Activated CD4-positive, alpha-beta T cell treated with anti-CD3 and anti-CD28 coated beads, Interleukin-2, amount 50 U/mL, for 4 hours (primary cell): ENCODE measurements at regions not wholly inside any gene's neighbourhood (a gene's known extent, or its start where the extent isn't known, plus 50 kb on each side); places are given as distances from the start of the nearest gene placed in this dataset.

Experiments used
- DNase-seq, 2 experiments: peaks; one replicate each; pipeline ENCODE4 v3.0.0-alpha.2; 2020

DNA sequence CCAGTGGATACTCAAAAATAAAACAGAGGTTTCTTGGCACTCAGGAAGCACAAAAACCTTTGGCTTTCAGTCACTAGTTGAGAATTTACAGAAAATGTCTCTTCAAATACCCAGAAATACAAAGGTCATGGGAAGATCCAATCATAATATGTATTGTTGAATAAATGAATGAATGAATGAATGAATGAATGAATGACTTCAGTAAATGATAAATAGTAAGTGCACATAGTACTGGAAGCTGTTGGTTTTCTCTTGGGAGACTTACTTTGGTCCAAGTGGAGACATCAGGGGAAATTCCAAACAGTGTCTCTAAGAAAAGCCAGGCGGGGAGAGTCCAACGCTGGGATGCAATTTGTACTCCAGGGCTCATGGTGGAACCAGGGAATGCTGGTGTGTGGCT, 261.3 kb upstream of the KLHL29 start:
- no peak for DNase-seq

DNA sequence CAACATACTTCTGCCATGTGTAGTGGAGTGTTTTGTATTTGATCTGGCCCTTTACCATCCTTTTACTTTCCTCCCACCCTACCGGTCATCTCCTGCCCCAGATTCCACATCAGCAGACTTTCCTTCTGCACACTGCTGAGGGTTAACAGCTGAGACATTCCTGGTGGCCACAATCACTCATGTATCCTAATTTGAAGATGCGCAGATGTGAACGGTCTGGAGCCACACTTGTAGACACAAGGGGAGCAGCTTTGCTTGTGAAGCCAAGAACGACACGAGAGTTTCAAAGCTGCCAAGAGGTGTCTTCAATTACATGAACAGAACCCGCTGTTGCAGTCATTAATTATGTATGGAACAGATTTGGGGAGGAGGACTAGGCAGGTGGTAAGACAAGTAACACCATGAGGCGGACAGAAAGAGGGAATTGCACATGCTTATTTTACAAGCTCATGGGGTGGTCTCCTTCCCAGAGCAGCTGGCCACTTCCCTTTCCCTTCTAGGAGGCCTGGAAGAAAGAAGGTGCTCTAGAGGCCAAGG, 260.7 kb upstream of the KLHL29 start:
- DNase-seq, result no peak

DNA sequence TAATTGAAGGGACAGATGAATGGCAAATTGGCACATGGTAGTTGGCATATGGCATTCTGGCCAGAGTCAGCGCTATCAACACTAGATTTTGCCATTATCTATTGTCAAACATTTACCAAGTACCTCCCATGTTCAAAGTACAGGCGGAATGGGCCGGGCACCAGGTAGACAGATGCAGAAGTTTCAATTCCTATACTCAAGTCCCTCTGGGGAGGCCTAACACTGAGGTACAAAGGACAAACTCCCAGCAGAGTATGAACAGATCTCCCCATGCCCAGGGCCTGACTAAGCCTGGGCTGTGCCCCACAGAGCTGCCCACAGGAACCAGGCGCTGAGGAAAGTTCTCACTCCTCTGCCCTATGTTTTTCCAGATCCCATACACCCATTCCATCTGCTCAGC, 257.5 kb upstream of the KLHL29 start:
- DNase-seq, result no peak

DNA sequence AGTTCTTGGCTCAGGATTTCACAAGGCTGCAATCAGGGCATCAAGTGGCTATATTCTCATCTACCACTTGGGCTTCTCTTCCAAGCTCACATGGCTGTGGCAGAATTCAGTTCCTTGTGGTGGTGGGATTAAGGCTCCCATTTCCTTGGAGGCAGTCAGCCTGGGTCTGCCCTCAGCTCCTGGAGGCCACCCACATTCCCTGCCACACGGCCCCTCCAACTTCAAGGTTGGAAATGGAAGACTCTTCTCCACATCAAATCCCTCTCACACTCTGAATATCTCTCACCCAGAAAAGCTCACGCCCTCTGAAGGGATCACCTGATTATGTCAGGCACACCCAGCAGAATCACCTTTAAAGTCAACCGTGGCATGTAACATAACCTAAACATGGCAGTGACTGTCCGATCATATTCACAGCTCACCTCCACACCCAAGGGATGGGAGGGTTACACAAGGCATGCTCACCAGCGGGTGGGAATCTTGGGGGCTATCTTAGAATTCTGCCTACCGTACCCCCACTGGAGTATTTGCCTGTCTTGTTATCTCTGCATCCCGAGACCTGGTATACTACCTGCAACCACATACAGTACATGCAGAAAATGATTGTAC, 256.2 kb upstream of the KLHL29 start:
- DNase-seq, result no peak

DNA sequence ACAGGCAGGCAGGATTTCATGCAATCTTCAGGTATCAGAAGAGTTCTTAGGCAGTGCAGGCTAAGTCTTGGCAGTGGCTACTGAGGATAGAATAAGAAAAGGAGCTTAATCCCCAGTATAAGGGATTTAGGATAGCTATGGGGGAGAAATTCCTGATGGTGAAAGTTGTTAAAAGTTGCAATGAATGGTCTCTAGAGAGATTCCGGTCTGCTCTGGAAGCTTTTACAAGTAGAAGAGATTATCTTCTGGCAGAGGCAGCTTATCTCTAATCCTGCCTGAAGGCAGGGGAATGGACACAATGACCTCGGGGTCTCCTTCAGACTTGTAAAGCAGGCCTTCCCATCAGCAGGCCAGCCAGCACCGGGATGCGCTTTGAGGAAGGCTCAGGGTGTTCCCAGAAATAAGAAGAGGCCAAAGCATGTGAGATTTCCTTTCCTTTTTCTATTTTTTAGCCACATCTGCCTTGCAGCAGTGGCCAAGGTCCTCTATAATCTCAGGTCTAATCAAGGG, 253.9 kb upstream of the KLHL29 start:
- no peak for DNase-seq

DNA sequence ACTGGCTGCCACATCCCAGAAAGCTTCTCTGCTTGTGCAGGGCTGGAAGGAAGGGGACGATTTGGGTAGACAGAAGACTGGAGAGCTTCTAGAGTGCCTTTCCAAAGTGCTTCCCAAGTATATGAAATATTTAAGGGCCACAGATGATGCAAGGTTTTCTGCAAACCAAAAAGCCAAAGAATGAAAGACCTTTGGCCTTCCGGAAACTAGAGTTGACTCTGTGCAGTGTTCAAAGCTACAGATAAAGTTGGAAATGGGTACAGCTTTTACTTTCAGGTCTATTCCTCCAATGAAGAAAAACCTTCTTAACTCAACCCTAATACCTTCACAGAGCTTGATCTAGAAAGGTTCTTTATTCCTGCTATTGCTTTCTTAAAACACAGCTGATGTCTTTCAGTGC, 253.0 kb upstream of the KLHL29 start:
- DNase-seq, result no peak

DNA sequence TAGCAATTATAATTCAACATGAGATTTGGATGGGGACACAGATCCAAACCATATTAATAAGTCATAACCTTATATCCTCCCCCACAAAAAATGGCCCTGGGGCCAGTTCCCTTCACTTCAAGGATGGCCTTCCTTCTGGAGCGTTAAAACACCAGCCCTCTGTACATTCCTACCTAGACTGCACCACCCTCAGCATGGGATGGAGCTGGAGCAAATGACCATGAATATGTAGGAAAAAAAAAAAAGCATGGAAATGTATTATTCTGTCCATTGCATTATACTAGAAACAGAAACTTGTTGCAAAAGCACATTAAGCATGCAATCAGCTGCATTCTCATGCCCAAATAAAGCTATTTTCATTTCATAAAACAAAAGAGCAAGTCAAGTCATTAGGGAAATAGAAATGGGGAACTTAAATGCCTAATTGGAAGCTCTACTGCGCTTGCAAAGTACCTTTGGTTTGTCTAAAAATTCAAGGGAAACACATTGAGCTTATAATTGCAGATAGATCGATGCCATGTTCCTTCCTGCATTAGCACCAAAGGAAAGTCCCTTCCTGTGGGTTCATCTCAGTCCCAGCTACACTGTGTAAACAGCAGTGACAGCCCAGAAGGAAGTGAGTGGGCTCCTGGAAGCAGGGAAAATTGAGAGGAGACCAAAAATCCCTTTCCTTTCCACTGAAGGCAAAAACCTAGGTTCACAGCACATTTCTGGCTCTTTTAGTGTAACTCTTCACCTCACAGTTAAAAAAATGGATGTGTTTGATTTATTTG, 252.0 kb upstream of the KLHL29 start:
- DNase-seq, result no peak

DNA sequence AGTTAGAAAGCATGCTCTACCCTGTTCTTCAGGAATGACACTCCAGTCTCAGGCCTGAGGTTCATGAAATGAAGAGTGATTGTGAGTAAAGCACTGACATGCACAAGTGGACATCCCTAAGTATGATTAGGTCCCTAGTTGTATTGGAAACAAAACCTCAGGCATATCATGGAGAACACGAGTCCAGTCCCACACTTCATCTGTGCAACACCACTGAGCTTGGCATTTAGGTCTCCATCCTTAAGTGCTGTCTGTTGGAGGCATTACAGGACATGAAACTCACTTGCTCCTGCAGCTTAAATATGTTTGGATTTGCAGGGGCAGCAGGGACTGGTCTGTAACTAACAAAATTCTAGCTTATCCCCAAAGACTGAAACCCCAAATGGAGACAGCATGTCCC, 250.3 kb upstream of the KLHL29 start:
- DNase-seq, result no peak

DNA sequence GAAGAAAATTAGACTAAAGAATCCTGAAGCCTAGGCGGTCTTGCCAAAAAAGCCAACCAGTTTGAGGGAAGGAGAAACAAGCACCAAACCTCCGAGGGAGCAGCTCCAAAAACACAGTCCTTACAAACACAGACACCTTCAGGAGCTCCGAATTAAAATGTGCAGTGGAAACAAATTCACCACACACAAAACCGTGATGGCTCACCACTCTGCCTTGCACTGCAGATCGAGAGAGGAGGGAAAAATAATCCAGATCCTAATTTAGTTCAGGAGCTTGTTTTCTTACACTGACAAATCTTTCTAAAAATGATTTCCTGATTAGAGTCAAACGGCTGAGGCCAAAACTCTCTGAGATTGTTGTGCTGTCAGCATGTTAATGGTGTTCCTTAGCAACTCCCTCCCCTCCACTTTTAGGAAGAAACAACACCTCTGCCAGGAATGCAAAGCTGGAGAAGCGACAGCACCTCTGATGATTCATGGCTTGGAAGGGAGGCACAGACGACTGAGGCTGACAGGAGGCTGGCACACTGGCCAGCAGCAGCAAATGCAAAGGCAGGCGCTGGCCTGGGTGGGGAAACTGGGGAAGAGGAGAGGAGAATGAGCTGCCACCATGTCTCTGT, 249.4 kb upstream of the KLHL29 start:
- DNase-seq, result no peak

DNA sequence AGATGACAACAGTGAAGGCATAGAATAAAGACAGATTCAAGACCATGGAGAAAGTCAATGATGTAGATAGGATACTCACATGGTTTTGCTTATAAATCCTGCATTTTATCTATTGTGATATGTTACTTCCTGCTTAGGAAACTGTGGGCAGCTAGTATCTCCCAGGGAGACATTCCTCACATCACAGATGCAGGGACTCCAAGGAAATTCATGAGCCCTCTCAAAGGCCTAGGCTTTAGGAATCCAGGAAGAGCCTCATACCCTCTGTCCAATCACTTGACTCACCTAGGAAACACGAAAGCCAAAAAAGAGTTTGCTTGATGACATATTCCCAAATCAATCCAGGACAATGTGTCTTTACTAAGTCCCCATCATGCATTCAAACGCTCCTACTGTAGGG, 247.8 kb upstream of the KLHL29 start:
- DNase-seq, result no peak

DNA sequence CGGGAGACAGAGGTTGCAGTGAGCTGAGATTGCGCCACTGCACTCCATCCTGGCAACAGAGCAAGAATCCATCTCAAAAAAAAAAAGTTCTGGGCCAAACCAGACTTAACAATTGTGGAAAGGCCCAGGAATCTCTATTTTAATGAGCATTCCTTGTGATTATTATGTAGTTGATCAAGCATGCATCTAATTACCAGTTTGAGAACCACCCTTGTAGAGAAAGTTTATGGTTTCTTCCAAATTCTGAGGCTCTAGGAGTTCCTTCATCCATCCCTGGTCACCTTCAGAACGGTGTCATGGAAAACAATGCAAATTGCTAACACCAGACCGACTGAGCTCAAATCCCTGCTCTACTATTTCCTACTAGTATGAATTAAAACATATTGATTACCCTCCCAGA, 246.3 kb upstream of the KLHL29 start:
- no peak for DNase-seq

DNA sequence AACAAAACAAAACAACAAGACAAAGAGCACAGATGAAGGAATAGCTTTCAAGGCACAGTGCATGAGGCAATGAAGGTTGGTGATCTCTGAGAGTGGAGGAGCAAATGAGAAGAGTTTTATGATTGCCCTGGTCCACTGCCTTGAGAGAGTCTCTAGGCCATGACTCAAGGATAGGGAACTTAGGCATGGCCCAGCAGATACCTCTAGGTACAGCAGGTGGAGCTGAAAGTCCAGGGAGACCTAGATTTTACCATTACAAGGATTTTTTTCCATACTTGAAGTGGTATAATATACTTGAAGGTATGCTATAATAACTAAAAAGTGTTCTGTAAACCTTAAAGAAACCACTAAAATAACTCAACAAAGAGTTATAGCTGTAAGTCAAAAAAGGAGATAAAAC, 239.5 kb upstream of the KLHL29 start:
- no peak for DNase-seq

DNA sequence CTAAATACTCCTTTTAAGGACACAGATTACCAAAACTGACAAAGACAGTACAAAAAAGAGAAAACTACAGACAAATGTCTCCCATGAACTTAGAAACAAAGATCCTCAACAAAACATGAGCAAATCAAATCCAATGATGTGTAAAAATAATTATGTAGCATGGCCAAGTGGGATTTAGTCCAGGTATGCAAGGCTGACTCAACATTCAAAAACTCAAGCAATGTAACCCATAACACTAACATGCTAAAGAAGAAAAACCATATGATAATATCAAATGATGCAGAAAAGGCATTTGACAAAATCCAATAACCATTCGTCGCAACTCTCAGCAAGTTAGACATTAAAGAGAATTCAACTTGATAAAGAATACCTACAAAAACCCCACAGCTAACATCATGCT, 239.0 kb upstream of the KLHL29 start:
- no peak for DNase-seq

DNA sequence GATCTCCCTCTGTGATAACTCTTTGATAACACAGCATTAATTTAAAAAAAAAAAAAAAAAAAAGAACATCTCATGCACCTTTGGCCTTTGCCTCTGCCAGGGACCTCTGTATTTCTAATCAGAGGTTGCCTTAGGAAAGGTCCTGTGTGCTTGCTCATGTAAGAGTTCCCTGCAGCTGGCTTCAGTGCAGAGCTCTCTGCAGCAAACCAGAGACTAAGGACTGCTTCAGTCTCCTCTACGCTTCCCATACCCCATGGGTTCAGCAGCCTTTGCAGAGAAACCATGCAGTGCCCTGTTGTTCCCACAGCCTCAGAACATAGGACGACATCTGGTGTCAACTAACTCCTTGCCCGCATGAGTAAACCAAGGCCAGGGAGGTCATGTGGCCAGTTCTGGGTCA, 236.6 kb upstream of the KLHL29 start:
- no peak for DNase-seq

DNA sequence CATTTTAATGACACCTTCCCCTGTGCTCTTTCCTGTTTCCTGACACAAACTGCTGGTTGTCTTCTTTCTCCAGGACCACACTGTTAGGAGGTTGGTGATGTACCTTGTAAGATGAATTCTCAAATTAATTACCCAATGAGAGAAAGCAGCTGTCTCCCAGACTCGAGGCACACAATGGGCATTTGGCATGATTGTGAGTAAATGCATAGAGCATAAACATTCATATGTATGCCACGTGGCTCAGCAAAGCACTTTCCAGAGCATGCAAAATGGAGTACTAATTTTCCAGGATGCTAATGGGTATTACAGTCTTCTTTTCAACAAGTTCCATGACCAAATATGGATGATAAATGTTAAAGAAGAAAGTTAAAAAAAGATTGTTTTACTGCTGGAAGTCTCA, 235.2 kb upstream of the KLHL29 start:
- no peak for DNase-seq

DNA sequence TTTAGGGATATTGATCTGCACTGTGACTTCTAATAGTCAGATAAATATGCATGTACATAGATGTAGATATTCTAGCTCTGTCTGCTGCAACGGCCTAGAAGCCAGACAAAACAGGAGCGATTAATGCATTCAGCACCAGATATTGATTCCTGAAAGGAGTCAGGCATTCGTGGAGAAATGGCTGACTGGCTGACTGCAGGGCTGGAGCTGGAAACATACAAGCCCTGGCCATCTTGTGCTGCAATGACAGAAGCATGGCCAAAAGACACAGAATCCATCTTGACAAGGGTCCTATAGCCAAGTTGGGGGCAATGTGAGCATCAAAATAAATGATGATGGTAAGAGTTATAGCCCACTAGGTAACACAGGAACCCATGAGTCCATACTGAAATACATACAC, 231.5 kb upstream of the KLHL29 start:
- DNase-seq, result no peak

DNA sequence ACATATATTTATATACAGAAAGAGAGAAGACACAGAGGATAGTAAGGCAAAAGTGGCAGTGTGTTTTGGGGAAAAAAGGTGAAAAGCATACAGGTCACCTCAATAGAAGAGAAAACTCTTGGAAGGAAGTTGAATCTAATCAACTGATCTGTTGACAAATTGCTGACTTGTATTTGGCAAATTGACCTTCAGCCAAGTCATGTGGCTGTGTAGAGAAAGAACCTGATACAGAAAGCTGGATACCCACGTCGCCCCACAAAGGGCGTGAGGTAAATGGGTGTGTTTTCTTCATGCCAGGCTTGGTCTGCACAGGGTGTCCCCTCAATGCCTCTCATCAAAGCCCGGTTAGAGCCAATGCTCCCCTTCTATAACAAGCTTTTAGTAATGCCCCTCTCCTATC, 230.0 kb upstream of the KLHL29 start:
- DNase-seq, result no peak

DNA sequence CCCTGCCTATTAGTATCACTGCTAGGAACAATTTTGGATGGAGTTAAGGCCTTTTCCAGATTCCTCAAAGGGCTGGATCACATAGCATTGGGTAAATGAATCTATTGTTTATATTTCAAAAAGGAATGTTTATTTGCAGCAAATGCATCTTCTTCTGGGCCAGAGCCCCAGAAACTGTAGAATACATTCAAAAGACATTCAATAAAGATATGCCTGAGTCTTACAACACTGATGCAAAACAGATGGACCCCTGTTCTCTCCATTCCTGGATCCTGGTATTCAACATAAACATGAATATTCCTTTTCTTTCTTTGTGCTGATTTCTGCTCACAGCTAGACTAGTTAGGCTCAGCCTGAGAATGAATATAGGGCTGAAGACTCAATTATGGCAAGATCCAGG, 227.2 kb upstream of the KLHL29 start:
- DNase-seq, result no peak

DNA sequence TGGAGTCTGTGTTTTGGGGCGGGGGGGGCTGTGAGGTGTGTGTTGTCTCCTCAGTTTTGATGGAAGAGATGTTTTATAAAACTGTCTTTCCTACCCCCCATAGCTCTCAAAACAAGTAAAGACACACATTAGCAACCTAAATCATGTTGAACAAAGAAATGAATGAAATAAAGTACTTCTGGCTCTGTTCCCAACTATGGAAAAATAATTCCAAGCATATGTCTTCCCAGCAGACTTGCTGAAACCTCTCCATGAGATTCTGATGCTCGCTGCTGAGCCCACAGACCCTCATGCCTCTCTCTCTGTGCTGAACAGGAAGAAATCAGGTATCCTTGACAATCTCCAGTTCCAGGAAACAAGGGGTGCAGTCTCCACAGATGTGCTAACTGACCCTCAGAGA, 226.7 kb upstream of the KLHL29 start:
- DNase-seq, result no peak

DNA sequence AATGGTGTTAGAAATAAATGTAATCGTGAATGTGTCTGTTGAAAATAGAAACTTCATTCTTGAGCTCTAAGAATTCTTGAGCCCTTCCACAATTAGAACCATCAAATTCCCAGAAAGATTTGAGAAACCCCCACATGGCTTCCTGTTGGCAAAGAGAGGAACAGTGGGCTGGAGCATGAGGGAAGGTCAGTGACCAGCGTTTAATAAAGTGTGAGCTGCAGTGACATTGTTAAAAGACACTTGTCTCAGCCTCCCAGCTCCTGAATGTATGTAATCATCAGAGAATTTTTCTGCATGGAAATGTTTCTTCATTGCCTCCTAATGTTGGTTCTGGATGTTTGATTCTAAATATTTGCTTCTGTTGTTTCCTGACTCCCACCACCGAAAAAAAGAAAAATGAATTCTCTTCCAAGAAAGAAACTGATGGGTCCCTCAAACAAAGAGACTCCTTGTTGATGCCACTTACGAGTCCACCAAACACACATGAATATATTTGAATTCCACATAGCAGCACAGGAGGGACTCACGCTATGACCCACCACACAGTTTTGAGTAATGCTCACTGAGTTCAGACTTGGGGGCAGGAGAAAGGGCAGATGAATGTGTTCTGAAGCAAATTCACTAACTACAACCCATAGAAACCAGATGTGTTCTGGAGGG, 225.1 kb upstream of the KLHL29 start:
- no peak for DNase-seq

DNA sequence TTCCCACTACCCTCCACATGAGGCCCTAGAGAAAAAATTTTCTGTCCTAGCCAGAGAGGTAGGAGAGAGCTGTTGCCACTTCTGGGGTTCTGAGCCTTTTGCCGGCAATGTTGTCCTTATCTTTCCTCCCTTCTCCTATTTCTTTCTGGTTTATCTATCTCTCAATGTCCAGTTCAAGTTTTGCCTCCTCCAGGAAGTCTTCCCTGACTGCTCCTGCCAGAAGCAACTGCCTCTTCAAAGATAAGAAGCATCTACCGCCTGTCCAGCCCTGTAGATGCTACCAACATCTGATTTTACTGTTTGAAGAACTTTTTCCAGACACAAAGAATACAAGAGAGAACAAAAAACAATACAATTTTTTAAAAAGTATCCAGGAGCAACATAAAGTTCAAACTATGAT, 220.8 kb upstream of the KLHL29 start:
- no peak for DNase-seq

DNA sequence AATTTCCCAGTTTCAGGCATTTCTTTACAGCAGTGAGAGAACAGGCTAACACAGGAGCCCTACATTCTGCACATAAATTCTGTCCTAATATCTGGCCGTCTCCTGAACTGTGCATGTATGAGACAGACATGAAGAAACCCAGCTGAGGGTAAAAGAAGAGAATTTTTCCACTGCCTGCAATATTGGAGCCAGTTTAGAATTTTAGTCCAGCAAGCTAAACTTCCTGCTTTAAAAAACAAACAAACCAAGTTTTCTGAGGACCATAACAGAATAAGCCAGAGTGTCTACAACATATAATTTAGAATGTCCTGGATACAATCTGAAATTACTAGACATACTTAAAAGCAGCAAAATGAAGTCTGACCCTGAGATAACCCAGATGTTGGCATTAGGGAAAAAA, 215.1 kb upstream of the KLHL29 start:
- DNase-seq, result no peak

DNA sequence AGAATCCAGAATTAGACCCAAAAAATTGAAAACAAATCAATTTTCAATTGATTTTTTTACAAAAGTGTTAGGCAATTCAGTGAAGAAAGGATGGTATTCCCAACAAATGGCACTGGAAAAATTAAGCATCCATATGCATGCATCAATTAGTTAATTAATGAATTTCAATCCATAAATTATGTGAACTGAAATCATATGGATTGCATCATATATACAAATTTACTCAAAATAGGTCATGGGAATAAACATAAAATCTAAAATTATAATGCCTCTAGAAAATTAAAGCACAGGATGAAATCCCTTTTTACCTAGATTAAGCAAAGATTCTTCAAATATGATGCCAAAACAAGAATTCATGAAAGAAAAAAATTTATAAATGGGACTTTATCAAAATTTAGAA, 213.9 kb upstream of the KLHL29 start:
- DNase-seq, result no peak

DNA sequence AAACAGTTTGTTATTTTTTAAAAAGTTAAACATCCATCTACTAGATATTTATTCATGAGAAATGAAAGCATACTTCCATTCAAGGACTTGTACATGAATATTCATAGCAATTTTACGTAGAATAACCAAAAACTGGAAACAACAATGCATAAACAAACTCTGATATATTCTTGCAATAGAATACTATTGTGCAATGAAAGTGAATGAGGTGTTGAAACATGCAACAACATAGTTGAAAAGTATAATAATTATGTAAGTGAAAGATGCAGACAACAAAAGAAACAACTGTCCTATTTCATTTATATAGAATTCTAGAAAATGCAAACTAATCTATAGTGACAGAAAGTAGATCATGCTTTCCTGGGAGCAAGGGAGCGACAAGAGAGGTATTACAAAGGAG, 206.6 kb upstream of the KLHL29 start:
- no peak for DNase-seq
